Panc1 (cell line): ENCODE measurements at regions not wholly inside any gene's neighbourhood (a gene's known extent, or its start where the extent isn't known, plus 50 kb on each side); places are given as distances from the start of the nearest gene placed in this dataset.

ENCODE experiments used
- ATAC-seq: fragments of 200-7000 bp; cut with Tn5 transposase; 2 replicates; pipeline ENCODE4 v1.9.1; 2020; ENCODE audit warnings: mild to moderate bottlenecking, moderate library complexity
- BruUV-seq: library from RNA; stranded (reverse); fragments of 400-500 nt; replicated peaks from 2 replicates; lab custom pipeline; 2021; lab: Mats Ljungman, UMichigan
- CTCF ChIA-PET: fragments of 300-600 bp; sonication (Branson Sonifier 250); formaldehyde crosslinking; loops from one replicate; lab custom pipeline; 2022; ENCODE audit warnings: antibody characterized with exemption; lab: Charles Lee
- POLR2A ChIA-PET: fragments of 300-600 bp; sonication (Branson Sonifier 250); formaldehyde crosslinking; loops from one replicate; lab custom pipeline; 2022; ENCODE audit warnings: antibody characterized with exemption; lab: Charles Lee
- DNase-seq: peaks from one replicate; pipeline ENCODE4 v3.0.0-alpha.2; 2010; ENCODE audit warnings: low read depth, low spot score
- H3K27ac ChIP-seq: 2 replicates; pipeline ENCODE4 v1.5.1; 2011; ENCODE audit warnings: mild to moderate bottlenecking, low read length, inconsistent platforms
- H3K27me3 ChIP-seq: fragments of 200-500 bp; sonication (Bioruptor generic); 2 replicates; pipeline ENCODE4 v1.6.0; 2014; ENCODE audit warnings: low read length, inconsistent platforms; ENCODE audit not compliant: control insufficient read depth, insufficient read depth
- H3K36me3 ChIP-seq: fragments of 200-500 bp; sonication (Bioruptor generic); 2 replicates; pipeline ENCODE4 v1.5.1; 2014; ENCODE audit warnings: inconsistent platforms, mild to moderate bottlenecking, low read length, moderate library complexity; ENCODE audit not compliant: control insufficient read depth, insufficient read depth
- H3K4me1 ChIP-seq: 2 replicates; pipeline ENCODE4 v1.5.1; 2011; ENCODE audit warnings: inconsistent platforms, mild to moderate bottlenecking, low read length, moderate library complexity; ENCODE audit not compliant: control insufficient read depth, insufficient read depth
- H3K4me3 ChIP-seq, 2 experiments: 2 replicates each; pipeline ENCODE4 v1.5.1; 2011 to 2012; ENCODE audit warnings: low read depth in 2 of 2, low read length in 2 of 2, mild to moderate bottlenecking in 2 of 2, inconsistent platforms in 1 of 2, moderate library complexity in 1 of 2
- H3K9me3 ChIP-seq: fragments of 200-500 bp; sonication (Bioruptor generic); 2 replicates; pipeline ENCODE4 v1.5.1; 2014; ENCODE audit warnings: low read depth, mild to moderate bottlenecking, inconsistent platforms, low read length, moderate library complexity; ENCODE audit not compliant: control insufficient read depth, insufficient read depth
- POLR2AphosphoS5 ChIP-seq: IDR thresholded peaks from 2 replicates; pipeline ENCODE4 v1.6.1; 2012; ENCODE audit warnings: mild to moderate bottlenecking, low read depth, low read length, moderate library complexity
- REST ChIP-seq, 2 experiments: IDR thresholded peaks; 2 replicates each; pipeline ENCODE4 v1.6.1; 2011 to 2012; ENCODE audit warnings: low read depth in 2 of 2, control low read depth in 1 of 2, low read length in 1 of 2, mild to moderate bottlenecking in 1 of 2, moderate library complexity in 1 of 2; ENCODE audit not compliant: insufficient read depth in 1 of 2
- SIN3A ChIP-seq: IDR thresholded peaks from 2 replicates; pipeline ENCODE4 v1.6.1; 2012; ENCODE audit warnings: low read depth, mild to moderate bottlenecking, low read length, moderate library complexity, borderline replicate concordance; ENCODE audit not compliant: insufficient read depth
- TCF7L2 ChIP-seq: IDR thresholded peaks from 2 replicates; pipeline ENCODE4 v1.6.1; 2011; ENCODE audit warnings: mild to moderate bottlenecking, low read depth, low read length, inconsistent platforms
- in situ Hi-C: cut with HindIII; loops from 2 replicates; pipeline ENCODE4 v1.10.0; 2016; ENCODE audit warnings: low sequenced_read_pairs, low pct_unique_long_range_greater_than_20kb
- intact Hi-C: fragments of 100-400 bp; cut with micrococcal nuclease; formaldehyde crosslinking; loops from one replicate; pipeline ENCODE4 v1.10.0; 2022; ENCODE audit not compliant: unreplicated experiment
- TF ChIP-seq, protein P1 (sequence below): fragments of 450-650 bp; IDR thresholded peaks from 2 replicates; pipeline ENCODE4 v1.5.1; 2017; ENCODE audit warnings: mild to moderate bottlenecking

DNA sequence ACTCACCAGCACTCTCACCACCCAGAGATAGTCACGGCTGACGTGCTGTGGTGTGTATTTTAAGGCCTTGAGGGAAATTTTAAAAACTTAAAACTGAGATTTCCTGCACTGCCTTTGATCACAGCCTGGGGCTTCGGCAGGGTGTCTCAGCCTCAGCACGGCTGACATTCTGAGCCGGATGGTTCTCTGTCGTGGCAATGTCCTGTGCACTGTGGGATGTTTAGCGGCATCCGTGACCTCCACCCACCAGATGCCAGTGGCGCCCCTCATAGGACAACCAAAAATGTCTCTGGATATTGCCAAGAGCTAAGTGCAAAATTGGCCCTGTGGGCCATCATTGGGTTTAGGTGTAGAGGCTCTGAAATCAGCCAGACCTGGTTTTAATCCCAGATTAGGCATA is 142.2 kb upstream of the KCNG1 start:
- Histone ChIP-seq H3K27me3 (peaks cover 12% of the 10 kb centered on the region), H3K27ac (no peak overlapping the region), H3K9me3 (no peaks in the 10 kb centered on the region), H3K4me1 (no peaks in the 10 kb centered on the region), H3K4me3 (no peak overlapping the region), H3K36me3 (no peaks in the 10 kb centered on the region)
- no TSS peak for BruUV-seq
- CTCF ChIA-PET, result interaction anchor here (0.6 kb wide), 2 partner anchors 27 to 429 kb away, joined by 3 to 4 read pairs; no protein-coding TSS in a partner anchor
- in situ Hi-C loops, result no loop called here
- intact Hi-C loops, result no loop called here
- ATAC-seq (no peak), DNase-seq (no peak)
- no peak for TF ChIP-seq SIN3A
- no peak for TF ChIP-seq POLR2AphosphoS5
- TF ChIP-seq, protein P1, sequence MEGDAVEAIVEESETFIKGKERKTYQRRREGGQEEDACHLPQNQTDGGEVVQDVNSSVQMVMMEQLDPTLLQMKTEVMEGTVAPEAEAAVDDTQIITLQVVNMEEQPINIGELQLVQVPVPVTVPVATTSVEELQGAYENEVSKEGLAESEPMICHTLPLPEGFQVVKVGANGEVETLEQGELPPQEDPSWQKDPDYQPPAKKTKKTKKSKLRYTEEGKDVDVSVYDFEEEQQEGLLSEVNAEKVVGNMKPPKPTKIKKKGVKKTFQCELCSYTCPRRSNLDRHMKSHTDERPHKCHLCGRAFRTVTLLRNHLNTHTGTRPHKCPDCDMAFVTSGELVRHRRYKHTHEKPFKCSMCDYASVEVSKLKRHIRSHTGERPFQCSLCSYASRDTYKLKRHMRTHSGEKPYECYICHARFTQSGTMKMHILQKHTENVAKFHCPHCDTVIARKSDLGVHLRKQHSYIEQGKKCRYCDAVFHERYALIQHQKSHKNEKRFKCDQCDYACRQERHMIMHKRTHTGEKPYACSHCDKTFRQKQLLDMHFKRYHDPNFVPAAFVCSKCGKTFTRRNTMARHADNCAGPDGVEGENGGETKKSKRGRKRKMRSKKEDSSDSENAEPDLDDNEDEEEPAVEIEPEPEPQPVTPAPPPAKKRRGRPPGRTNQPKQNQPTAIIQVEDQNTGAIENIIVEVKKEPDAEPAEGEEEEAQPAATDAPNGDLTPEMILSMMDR, result no peak
- no peak for TF ChIP-seq TCF7L2
- TF ChIP-seq REST (IDR thresholded peaks at IDR 0.05; ENCODE audit: insufficient read depth in 1 of 2, low read depth in 2 of 2, low read length in 1 of 2), result no peak
- POLR2A ChIA-PET, result no interaction called here

- ChIA-PET POLR2A (no interaction called here), CTCF (no interaction called here)
- TF ChIP-seq SIN3A (no peak), TCF7L2 (no peak), REST (IDR thresholded peaks at IDR 0.05; ENCODE audit: insufficient read depth in 1 of 2, low read depth in 2 of 2, low read length in 1 of 2) (no peak), POLR2AphosphoS5 (no peak)
- TF ChIP-seq, protein P1, result no peak
- no peak for DNase-seq
- Histone ChIP-seq H3K27me3 (peaks cover 12% of the 10 kb centered on the region), H3K36me3 (no peaks in the 10 kb centered on the region), H3K9me3 (no peaks in the 10 kb centered on the region), H3K4me1 (no peaks in the 10 kb centered on the region), H3K4me3 (no peak overlapping the region), H3K27ac (no peak overlapping the region)
- ATAC-seq, result no peak
- intact Hi-C loops (no loop called here), in situ Hi-C loops (no loop called here)
- BruUV-seq, result no TSS peak
Measured at GRCh38 chr20:51164731-51165130, 141.8 kb upstream of the KCNG1 start.
